ENCODE measurements at regions not wholly inside any gene's neighbourhood (a gene's known extent, or its start where the extent isn't known, plus 50 kb on each side); places are given as distances from the start of the nearest gene placed in this dataset.

GRCh38 chrX:38864165-38864564 lies 62.9 kb downstream of the MID1IP1 start:
- Histone ChIP-seq H3K4me2 (ENCODE audit: low read depth, low read length) (no peak overlapping the region), H3K36me3 (ENCODE audit: control insufficient read depth, insufficient read depth, low read length) (no peaks in the 10 kb centered on the region), H2BK5ac (ENCODE audit: low read depth, low read length, poor library complexity, severe bottlenecking) (no peak overlapping the region), H4K91ac (ENCODE audit: insufficient read depth, low read depth, low read length) (no peak overlapping the region), H3K4me3 (ENCODE audit: insufficient read depth, low read depth, low read length) (no peak overlapping the region), H3K4me1 (ENCODE audit: control insufficient read depth, insufficient read depth, low read length) (peaks cover 2% of the 10 kb centered on the region; the same call in 1 of the 2 replicates), H3K79me1 (ENCODE audit: low read depth in 1 of 2, low read length in 2 of 2) (no peaks in the 10 kb centered on the region), H3K18ac (ENCODE audit: low read depth, low read length) (no peak overlapping the region), H2AK9ac (replicated peaks; ENCODE audit: low read depth, low read length, poor library complexity) (no peak overlapping the region), H3K27ac (ENCODE audit: insufficient read depth, low read length) (no peak overlapping the region), H3K56ac (ENCODE audit: extremely low read depth, insufficient read depth, low read length) (no peak overlapping the region), H3K23ac (ENCODE audit: low read depth, low read length) (no peak overlapping the region), H4K8ac (ENCODE audit: low read depth in 2 of 2, low read length in 2 of 2) (no peak overlapping the region), H2BK120ac (ENCODE audit: low read depth, low read length) (no peak overlapping the region), H3K4ac (ENCODE audit: low read depth, low read length) (no peak overlapping the region), H3K9me1 (ENCODE audit: insufficient read depth, low read length) (no peaks in the 10 kb centered on the region), H4K20me1 (ENCODE audit: insufficient read depth, low read length) (no peaks in the 10 kb centered on the region), H3K9ac (ENCODE audit: low read depth, low read length) (no peak overlapping the region), H2AFZ (replicated peaks; ENCODE audit: low read length, poor library complexity) (no peak overlapping the region), H2BK20ac (ENCODE audit: low read depth, low read length) (no peak overlapping the region), H3K9me3 (ENCODE audit: control insufficient read depth, insufficient read depth, low read length) (no peaks in the 10 kb centered on the region), H4K5ac (ENCODE audit: low read depth, low read length) (no peak overlapping the region), H2AK5ac (ENCODE audit: low read depth, low read length) (no peak overlapping the region), H3K27me3 (ENCODE audit: control insufficient read depth, insufficient read depth, low read length) (peaks cover 3% of the 10 kb centered on the region), H3K14ac (replicated peaks; ENCODE audit: low read depth, low read length) (no peak overlapping the region), H2BK15ac (ENCODE audit: low read depth, low read length) (no peak overlapping the region)
- dilution Hi-C loops (cut with HindIII; ENCODE audit: low sequenced_read_pairs, unreplicated experiment) (no loop called here), intact Hi-C loops (cut with micrococcal nuclease) (no loop called here), in situ Hi-C loops (cut with MboI; ENCODE audit: low sequenced_read_pairs) (no loop called here)
- ATAC-seq (ENCODE audit: low read depth), result no peak
- ChIA-PET POLR2A (ENCODE audit: unreplicated experiment) (no interaction called here), CTCF (no interaction called here)
- peak; percentile 20 for DNase-seq
- TF ChIP-seq FOS (IDR thresholded peaks at IDR 0.05; ENCODE audit: low read depth, low read length) (no peak), POLR2A (IDR thresholded peaks at IDR 0.05; ENCODE audit: low read depth, low read length) (no peak), BHLHE40 (IDR thresholded peaks at IDR 0.05; ENCODE audit: low read depth, low read length) (no peak), RFX5 (IDR thresholded peaks at IDR 0.05; ENCODE audit: low read depth, low read length) (no peak), CHD1 (IDR thresholded peaks at IDR 0.05; ENCODE audit: low read depth, low read length) (no peak), SMC3 (IDR thresholded peaks at IDR 0.05; ENCODE audit: low read depth, low read length) (no peak), CTCF (conservative IDR thresholded peaks at IDR 0.05; ENCODE audit: low read depth, low read length) (no peak), MAFK (IDR thresholded peaks at IDR 0.05; ENCODE audit: low read depth, low read length) (no peak), CEBPB (IDR thresholded peaks at IDR 0.05; ENCODE audit: low read depth, low read length) (no peak), MAZ (IDR thresholded peaks at IDR 0.05; ENCODE audit: borderline replicate concordance, low read depth, low read length) (no peak), RCOR1 (IDR thresholded peaks at IDR 0.05; ENCODE audit: insufficient replicate concordance, low read length) (no peak), MXI1 (IDR thresholded peaks at IDR 0.05; ENCODE audit: borderline replicate concordance, low read depth, low read length) (no peak), NFE2L2 (IDR thresholded peaks at IDR 0.05; ENCODE audit: low read depth, low read length) (no peak), USF2 (IDR thresholded peaks at IDR 0.05; ENCODE audit: low read depth, low read length) (no peak), RAD21 (IDR thresholded peaks at IDR 0.05; ENCODE audit: low read length) (no peak)
- TF ChIP-seq, protein P1, sequence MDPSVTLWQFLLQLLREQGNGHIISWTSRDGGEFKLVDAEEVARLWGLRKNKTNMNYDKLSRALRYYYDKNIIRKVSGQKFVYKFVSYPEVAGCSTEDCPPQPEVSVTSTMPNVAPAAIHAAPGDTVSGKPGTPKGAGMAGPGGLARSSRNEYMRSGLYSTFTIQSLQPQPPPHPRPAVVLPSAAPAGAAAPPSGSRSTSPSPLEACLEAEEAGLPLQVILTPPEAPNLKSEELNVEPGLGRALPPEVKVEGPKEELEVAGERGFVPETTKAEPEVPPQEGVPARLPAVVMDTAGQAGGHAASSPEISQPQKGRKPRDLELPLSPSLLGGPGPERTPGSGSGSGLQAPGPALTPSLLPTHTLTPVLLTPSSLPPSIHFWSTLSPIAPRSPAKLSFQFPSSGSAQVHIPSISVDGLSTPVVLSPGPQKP (IDR thresholded peaks at IDR 0.05; ENCODE audit: borderline replicate concordance, low read depth, low read length), result no peak
- no CpG with 5 or more reads among the region's 1 CpG for WGBS, 2 experiments (ENCODE audit: extremely low coverage in 2 of 2, insufficient read length in 1 of 2)
- BruUV-seq (replicated peaks), result no TSS peak

Data from IMR-90 (cell line).